ENCODE measurements at regions not wholly inside any gene's neighbourhood (a gene's known extent, or its start where the extent isn't known, plus 50 kb on each side); places are given as distances from the start of the nearest gene placed in this dataset.
A peak's percentile ranks its signal among the peaks of the same experiment; 100 is the strongest.

- FAIRE-seq (no peak), DNase-seq (ENCODE audit: low read depth) (no peak)
- no peak for TF ChIP-seq CTCF (IDR thresholded peaks at IDR 0.05; ENCODE audit: insufficient read depth, low read length, severe bottlenecking)
- no peak overlapping the region for H3K4me3 ChIP-seq (ENCODE audit: low read depth, low read length)
- no peaks in the 10 kb centered on the region for H3K27me3 ChIP-seq (ENCODE audit: control insufficient read depth, insufficient read depth, low read length)
- no peaks in the 10 kb centered on the region for H3K36me3 ChIP-seq (ENCODE audit: control insufficient read depth, insufficient read depth, low read length)
These were observed 165.5 kb upstream of the ACVR2A start for GRCh38 chr2:147679191-147679954.

- FAIRE-seq: no peak
- TF ChIP-seq CTCF (IDR thresholded peaks at IDR 0.05; ENCODE audit: insufficient read depth, low read length, severe bottlenecking): no peak
- no peaks in the 10 kb centered on the region for H3K27me3 ChIP-seq (ENCODE audit: control insufficient read depth, insufficient read depth, low read length)
- no peaks in the 10 kb centered on the region for H3K36me3 ChIP-seq (ENCODE audit: control insufficient read depth, insufficient read depth, low read length)
- DNase-seq (ENCODE audit: low read depth): peak; percentile 83
- no peak overlapping the region for H3K4me3 ChIP-seq (ENCODE audit: low read depth, low read length)
These were observed 179.7 kb upstream of the ACVR2A start for GRCh38 chr2:147665105-147665504.

- H3K4me3 ChIP-seq (ENCODE audit: low read depth, low read length): no peak overlapping the region
- no peaks in the 10 kb centered on the region for H3K27me3 ChIP-seq (ENCODE audit: control insufficient read depth, insufficient read depth, low read length)
- no peak for TF ChIP-seq CTCF (IDR thresholded peaks at IDR 0.05; ENCODE audit: insufficient read depth, low read length, severe bottlenecking)
- DNase-seq (ENCODE audit: low read depth) (no peak), FAIRE-seq (no peak)
- no peaks in the 10 kb centered on the region for H3K36me3 ChIP-seq (ENCODE audit: control insufficient read depth, insufficient read depth, low read length)
These were observed 180.9 kb upstream of the ACVR2A start for GRCh38 chr2:147663962-147664361.

- FAIRE-seq: no peak
- no peak for TF ChIP-seq CTCF (IDR thresholded peaks at IDR 0.05; ENCODE audit: insufficient read depth, low read length, severe bottlenecking)
- H3K36me3 ChIP-seq (ENCODE audit: control insufficient read depth, insufficient read depth, low read length): no peaks in the 10 kb centered on the region
- H3K27me3 ChIP-seq (ENCODE audit: control insufficient read depth, insufficient read depth, low read length): no peaks in the 10 kb centered on the region
- DNase-seq (ENCODE audit: low read depth): no peak
- H3K4me3 ChIP-seq (ENCODE audit: low read depth, low read length): no peak overlapping the region
These were observed 181.5 kb upstream of the ACVR2A start for GRCh38 chr2:147663153-147663961.

- DNase-seq (ENCODE audit: low read depth): no peak
- no peak overlapping the region for H3K4me3 ChIP-seq (ENCODE audit: low read depth, low read length)
- no peaks in the 10 kb centered on the region for H3K27me3 ChIP-seq (ENCODE audit: control insufficient read depth, insufficient read depth, low read length)
- no peak for TF ChIP-seq CTCF (IDR thresholded peaks at IDR 0.05; ENCODE audit: insufficient read depth, low read length, severe bottlenecking)
- FAIRE-seq: no peak
- H3K36me3 ChIP-seq (ENCODE audit: control insufficient read depth, insufficient read depth, low read length): no peaks in the 10 kb centered on the region
These were observed 182.6 kb upstream of the ACVR2A start for GRCh38 chr2:147662221-147662620.

All from bronchial epithelial cell (primary cell).